Right lobe of liver (tissue), 4 donors: ENCODE measurements at regions not wholly inside any gene's neighbourhood (a gene's known extent, or its start where the extent isn't known, plus 50 kb on each side); places are given as distances from the start of the nearest gene placed in this dataset.

Source experiments
- POLR2A ChIP-seq: fragments of 450-650 bp; IDR thresholded peaks from one replicate; pipeline ENCODE4 v1.6.1; 2017; ENCODE audit warnings: antibody characterized with exemption, mild to moderate bottlenecking
- TF ChIP-seq, protein P1 (sequence below), 4 donors: fragments of 200-600 bp in 3 of 4; fragments of 450-650 bp in 1 of 4; IDR thresholded peaks; one replicate each; pipeline versions ENCODE4 v1.5.1 to v1.8.0; 2016 to 2022; ENCODE audit warnings: antibody characterized with exemption in 4 of 4, mild to moderate bottlenecking in 2 of 4
- donor health status: DM: no; HTN: no; CAD: no.
- donor health status: DM: no; HTN: no; CAD: no.
- donor health status: DM: no; HTN: yes; CAD: no.

DNA sequence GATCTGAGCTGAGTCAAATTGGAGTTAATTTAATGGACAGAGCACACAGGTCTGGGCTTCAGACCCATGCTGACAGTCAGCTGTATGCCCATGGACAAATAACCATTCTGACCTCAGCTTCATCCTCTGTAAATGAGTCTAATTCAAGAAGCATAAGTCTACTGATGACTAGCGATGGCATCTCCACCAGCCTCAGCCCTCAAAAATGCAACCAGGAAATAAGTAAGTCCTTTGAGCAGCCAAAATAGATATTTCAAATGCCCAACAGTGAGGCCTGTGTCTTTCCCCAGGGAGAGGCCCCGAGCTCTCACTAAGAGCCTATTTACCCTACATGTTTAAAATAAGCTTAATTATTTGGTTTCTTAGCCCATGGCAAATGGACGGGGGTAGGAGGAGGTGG lies 114.2 kb upstream of the MTHFD1L start:
- TF ChIP-seq, protein P1, sequence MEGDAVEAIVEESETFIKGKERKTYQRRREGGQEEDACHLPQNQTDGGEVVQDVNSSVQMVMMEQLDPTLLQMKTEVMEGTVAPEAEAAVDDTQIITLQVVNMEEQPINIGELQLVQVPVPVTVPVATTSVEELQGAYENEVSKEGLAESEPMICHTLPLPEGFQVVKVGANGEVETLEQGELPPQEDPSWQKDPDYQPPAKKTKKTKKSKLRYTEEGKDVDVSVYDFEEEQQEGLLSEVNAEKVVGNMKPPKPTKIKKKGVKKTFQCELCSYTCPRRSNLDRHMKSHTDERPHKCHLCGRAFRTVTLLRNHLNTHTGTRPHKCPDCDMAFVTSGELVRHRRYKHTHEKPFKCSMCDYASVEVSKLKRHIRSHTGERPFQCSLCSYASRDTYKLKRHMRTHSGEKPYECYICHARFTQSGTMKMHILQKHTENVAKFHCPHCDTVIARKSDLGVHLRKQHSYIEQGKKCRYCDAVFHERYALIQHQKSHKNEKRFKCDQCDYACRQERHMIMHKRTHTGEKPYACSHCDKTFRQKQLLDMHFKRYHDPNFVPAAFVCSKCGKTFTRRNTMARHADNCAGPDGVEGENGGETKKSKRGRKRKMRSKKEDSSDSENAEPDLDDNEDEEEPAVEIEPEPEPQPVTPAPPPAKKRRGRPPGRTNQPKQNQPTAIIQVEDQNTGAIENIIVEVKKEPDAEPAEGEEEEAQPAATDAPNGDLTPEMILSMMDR (IDR thresholded peaks at IDR 0.05) = no peak
- TF ChIP-seq POLR2A = no peak
